Dermis blood vessel endothelial cell (primary cell): ENCODE measurements at regions not wholly inside any gene's neighbourhood (a gene's known extent, or its start where the extent isn't known, plus 50 kb on each side); places are given as distances from the start of the nearest gene placed in this dataset.
"Not testable (repeated sequence)": the region's sequence is repeated elsewhere in the genome, so short reads cannot be mapped to it uniquely, and the experiment has no call there.

Experiments used
- DNase-seq: peaks from one replicate; pipeline ENCODE4 v3.0.0; 2010

- no peak for DNase-seq
Measured at GRCh38 chr2:144645083-144645778, 125.3 kb upstream of the ZEB2 start.

- no peak for DNase-seq
Measured at GRCh38 chr2:144644549-144644948, 124.6 kb upstream of the ZEB2 start.

- no peak for DNase-seq
Measured at GRCh38 chr2:144643537-144644336, 123.8 kb upstream of the ZEB2 start.

- no peak for DNase-seq
Measured at GRCh38 chr2:144642856-144643255, 122.9 kb upstream of the ZEB2 start.

- no peak for DNase-seq
Measured at GRCh38 chr2:144642131-144642530, 122.2 kb upstream of the ZEB2 start.

- not testable (repeated sequence) for DNase-seq
Measured at GRCh38 chr2:144638250-144638649, 118.3 kb upstream of the ZEB2 start.

GRCh38 chr2:144636860-144637259 lies 116.9 kb upstream of the ZEB2 start:
- DNase-seq = not testable (repeated sequence)

- DNase-seq = no peak
Measured at GRCh38 chr2:144632809-144633208, 112.9 kb upstream of the ZEB2 start.

GRCh38 chr2:144631636-144632035 lies 111.7 kb upstream of the ZEB2 start:
- DNase-seq = no peak

GRCh38 chr2:144630459-144631215 lies 110.7 kb upstream of the ZEB2 start:
- DNase-seq = peak; percentile 53

- DNase-seq = no peak
Measured at GRCh38 chr2:144629935-144630334, 110.0 kb upstream of the ZEB2 start.

GRCh38 chr2:144628566-144628965 lies 108.6 kb upstream of the ZEB2 start:
- no peak for DNase-seq

- DNase-seq = no peak
Measured at GRCh38 chr2:144625626-144626025, 105.7 kb upstream of the ZEB2 start.

GRCh38 chr2:144625226-144625625 lies 105.3 kb upstream of the ZEB2 start:
- no peak for DNase-seq

- DNase-seq = no peak
Measured at GRCh38 chr2:144624451-144624850, 104.5 kb upstream of the ZEB2 start.

- not testable (repeated sequence) for DNase-seq
Measured at GRCh38 chr2:144622373-144622772, 102.5 kb upstream of the ZEB2 start.

GRCh38 chr2:144621266-144621665 lies 101.3 kb upstream of the ZEB2 start:
- DNase-seq = no peak

- DNase-seq = no peak
Measured at GRCh38 chr2:144619760-144620159, 99.8 kb upstream of the ZEB2 start.

GRCh38 chr2:144617171-144617570 lies 97.3 kb upstream of the ZEB2 start:
- DNase-seq = not testable (repeated sequence)

GRCh38 chr2:144615866-144616565 lies 96.1 kb upstream of the ZEB2 start:
- peak; percentile 27 for DNase-seq

GRCh38 chr2:144607891-144608521 lies 88.1 kb upstream of the ZEB2 start:
- DNase-seq = no peak

- DNase-seq = no peak
Measured at GRCh38 chr2:144607099-144607498, 87.2 kb upstream of the ZEB2 start.
